MM.1S (cell line): ENCODE measurements at regions not wholly inside any gene's neighbourhood (a gene's known extent, or its start where the extent isn't known, plus 50 kb on each side); places are given as distances from the start of the nearest gene placed in this dataset.

Experiments
- EZH2 ChIP-seq: fragments of 300-600 bp; sonication (generic); optimal IDR thresholded peaks from 2 replicates; pipeline ENCODE3; 2017; ENCODE audit warnings: low read depth, mild to moderate bottlenecking, antibody characterized with exemption, low read length, mixed read lengths
- EZH2phosphoT487 ChIP-seq: fragments of 300-600 bp; sonication (generic); IDR thresholded peaks from 2 replicates; pipeline ENCODE4 v1.6.1; 2018; ENCODE audit warnings: antibody characterized with exemption, low read length
- TF ChIP-seq, protein P1 (sequence below): fragments of 300-600 bp; sonication (generic); IDR thresholded peaks from 2 replicates; pipeline ENCODE4 v1.5.1; 2016; ENCODE audit warnings: antibody characterized with exemption, low read length, mixed read lengths

- TF ChIP-seq, protein P1, sequence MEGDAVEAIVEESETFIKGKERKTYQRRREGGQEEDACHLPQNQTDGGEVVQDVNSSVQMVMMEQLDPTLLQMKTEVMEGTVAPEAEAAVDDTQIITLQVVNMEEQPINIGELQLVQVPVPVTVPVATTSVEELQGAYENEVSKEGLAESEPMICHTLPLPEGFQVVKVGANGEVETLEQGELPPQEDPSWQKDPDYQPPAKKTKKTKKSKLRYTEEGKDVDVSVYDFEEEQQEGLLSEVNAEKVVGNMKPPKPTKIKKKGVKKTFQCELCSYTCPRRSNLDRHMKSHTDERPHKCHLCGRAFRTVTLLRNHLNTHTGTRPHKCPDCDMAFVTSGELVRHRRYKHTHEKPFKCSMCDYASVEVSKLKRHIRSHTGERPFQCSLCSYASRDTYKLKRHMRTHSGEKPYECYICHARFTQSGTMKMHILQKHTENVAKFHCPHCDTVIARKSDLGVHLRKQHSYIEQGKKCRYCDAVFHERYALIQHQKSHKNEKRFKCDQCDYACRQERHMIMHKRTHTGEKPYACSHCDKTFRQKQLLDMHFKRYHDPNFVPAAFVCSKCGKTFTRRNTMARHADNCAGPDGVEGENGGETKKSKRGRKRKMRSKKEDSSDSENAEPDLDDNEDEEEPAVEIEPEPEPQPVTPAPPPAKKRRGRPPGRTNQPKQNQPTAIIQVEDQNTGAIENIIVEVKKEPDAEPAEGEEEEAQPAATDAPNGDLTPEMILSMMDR, result no peak
- TF ChIP-seq EZH2 (no peak), EZH2phosphoT487 (no peak)
Measured at GRCh38 chr3:4195006-4195405, 108.2 kb upstream of the SETMAR start.
